SK-N-SH (cell line): ENCODE measurements at regions not wholly inside any gene's neighbourhood (a gene's known extent, or its start where the extent isn't known, plus 50 kb on each side); places are given as distances from the start of the nearest gene placed in this dataset.

ENCODE experiments used
- CTCF ChIA-PET: fragments of 300-600, 350-600 bp; formaldehyde crosslinking; extraction: SDS; loops from one replicate; lab custom pipeline; 2021; lab: Yijun Ruan, JAX
- POLR2A ChIA-PET: fragments of 350-600 bp; sonication (Branson Sonifier 250); formaldehyde crosslinking; extraction: SDS; loops from one replicate; lab custom pipeline; 2020; ENCODE audit warnings: antibody characterized with exemption, inconsistent platforms; lab: Yijun Ruan, JAX
- DNase-seq: peaks from one replicate; pipeline ENCODE4 v3.0.0; 2012
- H2AFZ ChIP-seq: fragments of 200-600 bp; sonication (generic); 2 replicates; pipeline ENCODE4 v1.8.1; 2016; ENCODE audit warnings: antibody characterized with exemption, mild to moderate bottlenecking, low read depth
- H3F3A ChIP-seq: fragments of 200-600 bp; sonication (generic); replicated peaks from 2 replicates; pipeline ENCODE3; 2016; ENCODE audit warnings: antibody characterized with exemption, mild to moderate bottlenecking; ENCODE audit not compliant: insufficient read depth
- H3K27ac ChIP-seq, 2 experiments: fragments of 200-500 bp in 1 of 2; fragments of 200-600 bp in 1 of 2; sonication (Bioruptor generic) in 1 of 2; sonication (generic), shearing (Covaris generic) in 1 of 2; 2 replicates each; pipeline versions ENCODE4 v1.5.1 to v1.6.1; 2014 to 2016; ENCODE audit warnings: low read depth in 2 of 2, inconsistent platforms in 1 of 2, low read length in 1 of 2, mild to moderate bottlenecking in 1 of 2, mixed read lengths in 1 of 2
- H3K27me3 ChIP-seq: fragments of 200-600 bp; sonication (generic), shearing (Covaris generic); 2 replicates; pipeline ENCODE4 v1.6.1; 2016; ENCODE audit warnings: mixed run types; ENCODE audit not compliant: insufficient read depth
- H3K36me3 ChIP-seq, 2 experiments: fragments of 200-500 bp in 1 of 2; fragments of 200-600 bp in 1 of 2; sonication (Bioruptor generic) in 1 of 2; sonication (generic) in 1 of 2; replicated peaks in 1 of 2; 2 replicates each; pipeline versions ENCODE3 to v1.5.1; 2014 to 2016; ENCODE audit warnings: low read length in 1 of 2, mild to moderate bottlenecking in 1 of 2; ENCODE audit not compliant: insufficient read depth in 2 of 2, control insufficient read depth in 1 of 2
- H3K4me1 ChIP-seq, 2 experiments: fragments of 200-500 bp in 1 of 2; fragments of 200-600 bp in 1 of 2; sonication (Bioruptor generic) in 1 of 2; sonication (generic), shearing (Covaris generic) in 1 of 2; 2 replicates each; pipeline versions ENCODE4 v1.5.1 to v1.6.1; 2014 to 2016; ENCODE audit warnings: low read depth in 1 of 2, low read length in 1 of 2, mixed run types in 1 of 2; ENCODE audit not compliant: insufficient read depth in 2 of 2, control insufficient read depth in 1 of 2
- H3K4me2 ChIP-seq: fragments of 200-600 bp; sonication (generic), shearing (Covaris generic); 2 replicates; pipeline ENCODE4 v1.6.1; 2017; ENCODE audit warnings: mixed run types
- H3K4me3 ChIP-seq, 2 experiments: fragments of 200-500 bp in 1 of 2; fragments of 200-600 bp in 1 of 2; sonication (Bioruptor generic) in 1 of 2; sonication (generic), shearing (Covaris generic) in 1 of 2; 2 replicates each; pipeline versions ENCODE4 v1.5.1 to v1.8.1; 2014 to 2016; ENCODE audit warnings: low read depth in 2 of 2, inconsistent platforms in 1 of 2, low read length in 1 of 2, mild to moderate bottlenecking in 1 of 2, mixed read lengths in 1 of 2, moderate library complexity in 1 of 2
- H3K79me2 ChIP-seq: fragments of 200-600 bp; sonication (generic); 2 replicates; pipeline ENCODE4 v1.8.1; 2017; ENCODE audit warnings: mild to moderate bottlenecking; ENCODE audit not compliant: insufficient read depth
- H3K9ac ChIP-seq: fragments of 200-600 bp; sonication (generic); 2 replicates; pipeline ENCODE4 v1.6.1; 2017; ENCODE audit warnings: mixed run types
- H3K9me2 ChIP-seq: fragments of 200-600 bp; sonication (generic); 2 replicates; pipeline ENCODE4 v1.6.1; 2017; ENCODE audit warnings: mixed run types
- H3K9me3 ChIP-seq: fragments of 200-600 bp; sonication (generic); 2 replicates; pipeline ENCODE4 v1.6.1; 2017; ENCODE audit warnings: mixed run types, mild to moderate bottlenecking, moderate library complexity
- H4K20me1 ChIP-seq: fragments of 200-600 bp; sonication (generic); 2 replicates; pipeline ENCODE4 v1.6.1; 2017; ENCODE audit warnings: mild to moderate bottlenecking, mixed run types; ENCODE audit not compliant: insufficient read depth
- CHD2 ChIP-seq: fragments of 150-350 bp; IDR thresholded peaks from 2 replicates; pipeline ENCODE4 v1.6.1; 2018; ENCODE audit warnings: low read length; ENCODE audit not compliant: partially characterized antibody
- EP300 ChIP-seq, 2 experiments: IDR thresholded peaks; 2 replicates each; pipeline versions ENCODE4 v1.4.0 to v1.6.1; 2012; ENCODE audit warnings: borderline replicate concordance in 1 of 2, low read depth in 1 of 2, low read length in 1 of 2
- EZH2phosphoT487 ChIP-seq: fragments of 200-600 bp; sonication (generic); IDR thresholded peaks from 2 replicates; pipeline ENCODE4 v1.6.1; 2017; ENCODE audit warnings: low read depth, mixed run types, mild to moderate bottlenecking, antibody characterized with exemption, moderate library complexity, borderline replicate concordance
- FOXJ3 ChIP-seq: sonication (generic); formaldehyde crosslinking; IDR thresholded peaks from 2 replicates; pipeline ENCODE4 v1.5.1; 2020; ENCODE audit warnings: mild to moderate bottlenecking, missing genetic modification reagents
- GABPA ChIP-seq: IDR thresholded peaks from 2 replicates; pipeline ENCODE4 v1.4.0; 2012; ENCODE audit warnings: low read depth, mild to moderate bottlenecking
- JUND ChIP-seq: IDR thresholded peaks from 2 replicates; pipeline ENCODE4 v1.4.0; 2012
- MXI1 ChIP-seq: IDR thresholded peaks from 2 replicates; pipeline ENCODE4 v1.6.1; 2012; ENCODE audit warnings: mild to moderate bottlenecking, low read depth, low read length, improper control_type of control experiment
- NFIC ChIP-seq: IDR thresholded peaks from 2 replicates; pipeline ENCODE4 v1.4.0; 2012; ENCODE audit warnings: borderline replicate concordance
- POLR2AphosphoS5 ChIP-seq: IDR thresholded peaks from 2 replicates; pipeline ENCODE4 v1.6.1; 2012; ENCODE audit warnings: low read depth, low read length
- RCOR1 ChIP-seq: fragments of 150-350 bp; IDR thresholded peaks from 2 replicates; pipeline ENCODE4 v1.6.1; 2017; ENCODE audit warnings: antibody characterized with exemption, low read length
- RFX5 ChIP-seq: IDR thresholded peaks from 2 replicates; pipeline ENCODE4 v1.6.1; 2012; ENCODE audit warnings: mild to moderate bottlenecking, improper control_type of control experiment, low read length
- SIN3A ChIP-seq: IDR thresholded peaks from 2 replicates; pipeline ENCODE4 v1.6.1; 2012; ENCODE audit warnings: low read depth, mild to moderate bottlenecking, low read length, moderate library complexity, borderline replicate concordance
- SMC3 ChIP-seq: IDR thresholded peaks from 2 replicates; pipeline ENCODE4 v1.6.1; 2012; ENCODE audit warnings: low read depth, low read length, improper control_type of control experiment
- YY1 ChIP-seq: IDR thresholded peaks from 2 replicates; pipeline ENCODE4 v1.4.0; 2012; ENCODE audit warnings: low read depth, mild to moderate bottlenecking
- WGBS: methylation state at CpG from one replicate; pipeline ENCODE4 v1.1.6; 2017; ENCODE audit warnings: low lambda C conversion rate; 5-methylcytosine and 5-hydroxymethylcytosine counted together
- TF ChIP-seq, protein P1 (sequence below): IDR thresholded peaks from 2 replicates; pipeline ENCODE4; 2012
- TF ChIP-seq, protein P2 (sequence below): fragments of 150-350 bp; IDR thresholded peaks from 2 replicates; pipeline ENCODE4 v1.6.1; 2017; ENCODE audit warnings: antibody characterized with exemption, low read length, low read depth, borderline replicate concordance
- TF ChIP-seq, protein P3 (sequence below): IDR thresholded peaks from 2 replicates; pipeline ENCODE4 v1.6.1; 2012; ENCODE audit warnings: mild to moderate bottlenecking, low read depth, low read length, moderate library complexity
- TF ChIP-seq, protein P4 (sequence below): fragments of 200-600 bp; sonication (generic); IDR thresholded peaks from 2 replicates; pipeline ENCODE4 v1.6.1; 2017; ENCODE audit warnings: antibody characterized with exemption, mild to moderate bottlenecking, moderate library complexity
- TF ChIP-seq, protein P5 (sequence below): IDR thresholded peaks from 2 replicates; pipeline ENCODE4 v1.4.0; 2012; ENCODE audit warnings: low read depth, borderline replicate concordance
- TF ChIP-seq, protein P6 (sequence below): IDR thresholded peaks from 2 replicates; pipeline ENCODE4 v1.4.0; 2012; ENCODE audit warnings: low read depth, borderline replicate concordance

DNA sequence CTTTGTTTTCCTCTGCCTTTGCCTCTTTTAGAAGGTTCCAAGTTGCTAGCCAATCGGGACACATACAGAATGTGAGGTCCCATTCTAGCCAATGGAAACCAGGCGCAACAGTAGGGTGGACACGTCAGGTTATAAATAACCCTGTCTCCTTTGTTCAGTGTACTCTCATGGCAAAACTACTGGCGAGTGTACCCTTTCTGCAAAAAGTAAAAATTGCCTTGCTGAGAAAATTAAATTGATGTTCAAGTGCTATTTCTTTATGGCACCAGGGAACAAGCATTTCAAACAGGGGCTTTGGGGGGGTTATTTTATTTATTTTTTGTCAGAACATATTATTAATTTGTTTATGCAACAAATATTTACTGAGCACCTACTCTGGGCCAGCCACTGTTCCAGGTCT lies 123.6 kb upstream of the SRSF6 start:
- no peak for DNase-seq
- Histone ChIP-seq H3K9me3 (no peaks in the 10 kb centered on the region), H3K79me2 (no peaks in the 10 kb centered on the region), H3F3A (no peaks in the 10 kb centered on the region), H3K4me1 (no peaks in the 10 kb centered on the region)
- no peak for TF ChIP-seq RCOR1
- TF ChIP-seq SIN3A = no peak
- TF ChIP-seq EZH2phosphoT487 = no peak
- no peak for TF ChIP-seq GABPA
- TF ChIP-seq, protein P1, sequence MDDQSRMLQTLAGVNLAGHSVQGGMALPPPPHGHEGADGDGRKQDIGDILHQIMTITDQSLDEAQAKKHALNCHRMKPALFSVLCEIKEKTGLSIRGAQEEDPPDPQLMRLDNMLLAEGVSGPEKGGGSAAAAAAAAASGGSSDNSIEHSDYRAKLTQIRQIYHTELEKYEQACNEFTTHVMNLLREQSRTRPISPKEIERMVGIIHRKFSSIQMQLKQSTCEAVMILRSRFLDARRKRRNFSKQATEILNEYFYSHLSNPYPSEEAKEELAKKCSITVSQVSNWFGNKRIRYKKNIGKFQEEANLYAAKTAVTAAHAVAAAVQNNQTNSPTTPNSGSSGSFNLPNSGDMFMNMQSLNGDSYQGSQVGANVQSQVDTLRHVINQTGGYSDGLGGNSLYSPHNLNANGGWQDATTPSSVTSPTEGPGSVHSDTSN = no peak
- TF ChIP-seq YY1 = no peak
- TF ChIP-seq RFX5 = no peak
- no peak for TF ChIP-seq SMC3
- TF ChIP-seq, protein P2, sequence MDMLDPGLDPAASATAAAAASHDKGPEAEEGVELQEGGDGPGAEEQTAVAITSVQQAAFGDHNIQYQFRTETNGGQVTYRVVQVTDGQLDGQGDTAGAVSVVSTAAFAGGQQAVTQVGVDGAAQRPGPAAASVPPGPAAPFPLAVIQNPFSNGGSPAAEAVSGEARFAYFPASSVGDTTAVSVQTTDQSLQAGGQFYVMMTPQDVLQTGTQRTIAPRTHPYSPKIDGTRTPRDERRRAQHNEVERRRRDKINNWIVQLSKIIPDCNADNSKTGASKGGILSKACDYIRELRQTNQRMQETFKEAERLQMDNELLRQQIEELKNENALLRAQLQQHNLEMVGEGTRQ = no peak
- TF ChIP-seq, protein P3, sequence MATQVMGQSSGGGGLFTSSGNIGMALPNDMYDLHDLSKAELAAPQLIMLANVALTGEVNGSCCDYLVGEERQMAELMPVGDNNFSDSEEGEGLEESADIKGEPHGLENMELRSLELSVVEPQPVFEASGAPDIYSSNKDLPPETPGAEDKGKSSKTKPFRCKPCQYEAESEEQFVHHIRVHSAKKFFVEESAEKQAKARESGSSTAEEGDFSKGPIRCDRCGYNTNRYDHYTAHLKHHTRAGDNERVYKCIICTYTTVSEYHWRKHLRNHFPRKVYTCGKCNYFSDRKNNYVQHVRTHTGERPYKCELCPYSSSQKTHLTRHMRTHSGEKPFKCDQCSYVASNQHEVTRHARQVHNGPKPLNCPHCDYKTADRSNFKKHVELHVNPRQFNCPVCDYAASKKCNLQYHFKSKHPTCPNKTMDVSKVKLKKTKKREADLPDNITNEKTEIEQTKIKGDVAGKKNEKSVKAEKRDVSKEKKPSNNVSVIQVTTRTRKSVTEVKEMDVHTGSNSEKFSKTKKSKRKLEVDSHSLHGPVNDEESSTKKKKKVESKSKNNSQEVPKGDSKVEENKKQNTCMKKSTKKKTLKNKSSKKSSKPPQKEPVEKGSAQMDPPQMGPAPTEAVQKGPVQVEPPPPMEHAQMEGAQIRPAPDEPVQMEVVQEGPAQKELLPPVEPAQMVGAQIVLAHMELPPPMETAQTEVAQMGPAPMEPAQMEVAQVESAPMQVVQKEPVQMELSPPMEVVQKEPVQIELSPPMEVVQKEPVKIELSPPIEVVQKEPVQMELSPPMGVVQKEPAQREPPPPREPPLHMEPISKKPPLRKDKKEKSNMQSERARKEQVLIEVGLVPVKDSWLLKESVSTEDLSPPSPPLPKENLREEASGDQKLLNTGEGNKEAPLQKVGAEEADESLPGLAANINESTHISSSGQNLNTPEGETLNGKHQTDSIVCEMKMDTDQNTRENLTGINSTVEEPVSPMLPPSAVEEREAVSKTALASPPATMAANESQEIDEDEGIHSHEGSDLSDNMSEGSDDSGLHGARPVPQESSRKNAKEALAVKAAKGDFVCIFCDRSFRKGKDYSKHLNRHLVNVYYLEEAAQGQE = no peak
- TF ChIP-seq, protein P4, sequence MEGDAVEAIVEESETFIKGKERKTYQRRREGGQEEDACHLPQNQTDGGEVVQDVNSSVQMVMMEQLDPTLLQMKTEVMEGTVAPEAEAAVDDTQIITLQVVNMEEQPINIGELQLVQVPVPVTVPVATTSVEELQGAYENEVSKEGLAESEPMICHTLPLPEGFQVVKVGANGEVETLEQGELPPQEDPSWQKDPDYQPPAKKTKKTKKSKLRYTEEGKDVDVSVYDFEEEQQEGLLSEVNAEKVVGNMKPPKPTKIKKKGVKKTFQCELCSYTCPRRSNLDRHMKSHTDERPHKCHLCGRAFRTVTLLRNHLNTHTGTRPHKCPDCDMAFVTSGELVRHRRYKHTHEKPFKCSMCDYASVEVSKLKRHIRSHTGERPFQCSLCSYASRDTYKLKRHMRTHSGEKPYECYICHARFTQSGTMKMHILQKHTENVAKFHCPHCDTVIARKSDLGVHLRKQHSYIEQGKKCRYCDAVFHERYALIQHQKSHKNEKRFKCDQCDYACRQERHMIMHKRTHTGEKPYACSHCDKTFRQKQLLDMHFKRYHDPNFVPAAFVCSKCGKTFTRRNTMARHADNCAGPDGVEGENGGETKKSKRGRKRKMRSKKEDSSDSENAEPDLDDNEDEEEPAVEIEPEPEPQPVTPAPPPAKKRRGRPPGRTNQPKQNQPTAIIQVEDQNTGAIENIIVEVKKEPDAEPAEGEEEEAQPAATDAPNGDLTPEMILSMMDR = no peak
- TF ChIP-seq MXI1 = no peak
- no peak for TF ChIP-seq EP300 (IDR thresholded peaks at IDR 0.05; ENCODE audit: borderline replicate concordance in 1 of 2, low read depth in 1 of 2, low read length in 1 of 2)
- no peak for TF ChIP-seq JUND
- TF ChIP-seq, protein P5, sequence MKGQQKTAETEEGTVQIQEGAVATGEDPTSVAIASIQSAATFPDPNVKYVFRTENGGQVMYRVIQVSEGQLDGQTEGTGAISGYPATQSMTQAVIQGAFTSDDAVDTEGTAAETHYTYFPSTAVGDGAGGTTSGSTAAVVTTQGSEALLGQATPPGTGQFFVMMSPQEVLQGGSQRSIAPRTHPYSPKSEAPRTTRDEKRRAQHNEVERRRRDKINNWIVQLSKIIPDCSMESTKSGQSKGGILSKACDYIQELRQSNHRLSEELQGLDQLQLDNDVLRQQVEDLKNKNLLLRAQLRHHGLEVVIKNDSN = no peak
- TF ChIP-seq POLR2AphosphoS5 = no peak
- no peak for TF ChIP-seq FOXJ3 (CRISPR knock-in tag)
- TF ChIP-seq, protein P6, sequence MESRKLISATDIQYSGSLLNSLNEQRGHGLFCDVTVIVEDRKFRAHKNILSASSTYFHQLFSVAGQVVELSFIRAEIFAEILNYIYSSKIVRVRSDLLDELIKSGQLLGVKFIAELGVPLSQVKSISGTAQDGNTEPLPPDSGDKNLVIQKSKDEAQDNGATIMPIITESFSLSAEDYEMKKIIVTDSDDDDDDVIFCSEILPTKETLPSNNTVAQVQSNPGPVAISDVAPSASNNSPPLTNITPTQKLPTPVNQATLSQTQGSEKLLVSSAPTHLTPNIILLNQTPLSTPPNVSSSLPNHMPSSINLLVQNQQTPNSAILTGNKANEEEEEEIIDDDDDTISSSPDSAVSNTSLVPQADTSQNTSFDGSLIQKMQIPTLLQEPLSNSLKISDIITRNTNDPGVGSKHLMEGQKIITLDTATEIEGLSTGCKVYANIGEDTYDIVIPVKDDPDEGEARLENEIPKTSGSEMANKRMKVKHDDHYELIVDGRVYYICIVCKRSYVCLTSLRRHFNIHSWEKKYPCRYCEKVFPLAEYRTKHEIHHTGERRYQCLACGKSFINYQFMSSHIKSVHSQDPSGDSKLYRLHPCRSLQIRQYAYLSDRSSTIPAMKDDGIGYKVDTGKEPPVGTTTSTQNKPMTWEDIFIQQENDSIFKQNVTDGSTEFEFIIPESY = no peak
- no peak for TF ChIP-seq NFIC
- TF ChIP-seq CHD2 = no peak
- TF ChIP-seq, all 33 proteins: peak for 0
- Histone ChIP-seq H3K9me2 (no peaks in the 10 kb centered on the region), H3K4me2 (no peak overlapping the region), H4K20me1 (no peaks in the 10 kb centered on the region), H3K27ac (no peak overlapping the region), H3K27me3 (no peaks in the 10 kb centered on the region), H3K36me3 (no peaks in the 10 kb centered on the region), H3K9ac (no peak overlapping the region), H3K4me3 (no peak overlapping the region), H2AFZ (no peak overlapping the region)
- WGBS = 32% methylated on average over 4 of the region's 4 CpGs
- ChIA-PET CTCF (no interaction called here), POLR2A (no interaction called here)
